Dedifferentiated amniotic fluid mesenchymal stem cell (primary cell): ENCODE measurements at regions not wholly inside any gene's neighbourhood (a gene's known extent, or its start where the extent isn't known, plus 50 kb on each side); places are given as distances from the start of the nearest gene placed in this dataset.
A peak's percentile ranks its signal among the peaks of the same experiment; 100 is the strongest.
"Not testable (repeated sequence)": the region's sequence is repeated elsewhere in the genome, so short reads cannot be mapped to it uniquely, and the experiment has no call there.

Source experiments
- DNase-seq: peaks from one replicate; pipeline ENCODE4 v3.0.0-alpha.2; 2016; ENCODE audit errors: extremely low spot score

DNA sequence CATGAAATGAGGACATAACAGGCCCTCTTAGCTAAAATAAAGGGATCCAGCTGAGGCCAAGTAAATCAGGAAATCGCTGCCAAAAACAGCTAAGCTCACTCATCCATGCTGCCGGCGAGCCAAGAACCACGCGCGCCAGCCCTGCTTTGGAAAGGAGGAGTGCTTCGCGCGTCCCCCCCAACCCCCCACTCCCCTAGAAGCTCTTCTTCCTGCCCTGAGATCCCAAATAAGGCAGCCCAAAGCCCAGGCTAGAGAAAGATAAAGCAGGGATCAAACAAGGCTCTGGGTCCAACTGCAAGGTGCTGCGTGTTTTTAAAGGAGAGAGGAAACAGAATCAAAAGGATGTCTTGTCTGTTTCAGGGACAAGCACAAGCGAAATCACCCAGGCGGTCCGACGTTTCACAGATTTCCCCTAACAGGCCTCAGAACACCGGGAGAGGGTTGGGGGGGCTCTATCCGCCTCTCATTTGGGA lies 168.3 kb upstream of the AUTS2 start:
- no peak for DNase-seq

DNA sequence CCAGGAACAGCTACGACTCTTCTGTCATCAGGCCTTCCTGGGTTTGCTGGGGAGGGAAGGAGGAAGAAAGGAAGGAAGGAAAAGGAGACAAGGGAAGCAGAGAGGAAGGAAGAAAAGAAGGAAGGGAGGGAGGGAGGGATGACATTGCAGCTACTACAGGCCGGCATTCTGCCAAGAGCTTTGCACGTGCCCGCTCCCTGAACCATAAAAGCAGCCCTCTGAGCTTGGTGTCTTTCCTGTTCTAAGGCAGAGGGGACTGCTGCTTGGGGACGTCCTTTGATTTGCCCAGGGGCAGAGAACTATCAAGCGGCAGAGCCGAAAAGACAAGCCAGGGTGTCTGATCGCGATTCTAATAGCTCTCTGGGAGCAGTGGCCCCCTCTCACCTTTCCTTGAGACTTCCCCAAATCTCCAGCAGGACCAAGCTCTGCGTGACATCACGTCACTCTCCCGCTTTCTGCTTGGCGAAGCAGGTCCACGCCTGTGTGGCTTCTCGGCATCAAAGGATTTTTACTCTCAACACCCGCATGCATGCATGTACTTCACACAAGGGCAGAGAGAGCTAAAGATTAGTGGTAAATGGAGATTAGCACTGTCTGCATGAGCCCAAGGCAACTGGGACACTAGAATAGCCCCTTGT lies 167.8 kb upstream of the AUTS2 start:
- DNase-seq: no peak

DNA sequence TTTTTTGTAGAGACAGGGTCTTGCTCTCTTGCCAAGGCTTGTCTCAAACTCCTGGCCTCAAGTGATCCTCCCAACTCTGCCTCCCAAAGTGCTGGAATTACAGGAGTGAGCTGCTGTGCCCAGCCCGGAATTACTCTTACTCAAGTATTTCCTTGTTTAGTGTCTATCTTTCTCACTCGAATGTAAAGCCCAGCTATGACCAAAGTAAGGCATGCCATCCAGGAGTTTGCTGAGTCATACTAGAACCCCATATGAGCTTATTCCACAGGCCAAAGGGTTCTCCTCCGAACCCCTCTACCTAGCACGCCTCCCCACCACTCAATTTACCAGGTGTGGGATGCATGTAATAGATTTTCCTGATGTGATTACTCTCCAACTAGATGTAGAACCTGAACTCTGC lies 166.6 kb upstream of the AUTS2 start:
- DNase-seq: no peak

DNA sequence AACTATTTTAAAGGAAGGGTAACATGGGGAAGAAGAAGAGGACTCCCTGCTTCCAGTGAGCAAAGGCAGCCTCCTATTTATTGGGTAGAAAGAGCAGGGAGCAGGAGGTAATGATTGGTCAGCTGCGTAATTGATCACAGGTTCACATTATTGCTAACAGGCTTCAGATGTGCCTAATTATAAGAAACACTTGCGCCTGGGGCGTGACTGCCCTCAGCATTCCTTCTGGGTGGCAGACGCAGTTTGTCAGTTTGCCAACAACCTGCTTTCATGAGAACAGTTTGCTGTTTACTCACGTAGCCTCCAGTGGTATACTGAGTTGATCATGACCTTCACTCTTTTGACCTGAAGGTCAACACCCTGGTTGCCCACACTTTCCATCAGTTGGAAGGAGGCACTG lies 166.0 kb upstream of the AUTS2 start:
- not testable (repeated sequence) for DNase-seq

DNA sequence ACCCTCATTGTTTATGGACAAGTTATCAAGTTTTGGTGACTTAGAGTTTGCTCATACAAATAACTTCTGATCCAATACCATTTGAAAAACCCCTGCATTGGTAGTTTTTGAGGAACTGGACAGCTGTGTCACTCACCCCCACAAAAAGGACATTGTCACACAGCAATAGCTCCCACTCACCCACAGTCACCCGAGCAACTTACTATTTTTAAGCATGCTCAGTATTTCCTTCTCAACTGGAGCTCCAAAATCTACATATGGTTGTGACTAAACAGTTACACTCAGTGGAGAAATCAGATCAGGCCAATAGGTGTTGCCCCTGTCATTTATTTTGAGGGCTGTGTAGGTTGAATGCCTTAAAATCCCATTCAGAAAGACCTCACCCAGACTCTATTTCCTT lies 165.2 kb upstream of the AUTS2 start:
- DNase-seq: no peak

DNA sequence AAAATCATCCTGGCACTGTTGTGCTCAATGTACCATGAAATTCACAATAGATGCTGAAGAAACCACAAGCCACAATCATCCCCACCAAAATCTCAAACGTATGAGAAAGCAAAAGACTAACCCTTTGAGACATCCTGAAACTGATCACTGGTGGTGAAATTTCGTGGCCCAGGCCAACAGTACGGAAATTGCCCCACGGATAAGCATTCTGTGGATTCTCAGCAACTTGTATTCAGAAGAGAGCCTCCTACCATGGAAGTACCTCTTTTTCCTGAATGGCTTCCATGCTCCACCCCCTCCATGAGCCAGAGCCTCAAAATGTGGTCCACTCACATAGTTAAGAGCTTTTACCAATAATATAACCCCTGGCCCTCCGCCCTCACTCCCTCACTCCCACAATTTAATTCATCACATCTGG lies 163.9 kb upstream of the AUTS2 start:
- peak; percentile 34 for DNase-seq

DNA sequence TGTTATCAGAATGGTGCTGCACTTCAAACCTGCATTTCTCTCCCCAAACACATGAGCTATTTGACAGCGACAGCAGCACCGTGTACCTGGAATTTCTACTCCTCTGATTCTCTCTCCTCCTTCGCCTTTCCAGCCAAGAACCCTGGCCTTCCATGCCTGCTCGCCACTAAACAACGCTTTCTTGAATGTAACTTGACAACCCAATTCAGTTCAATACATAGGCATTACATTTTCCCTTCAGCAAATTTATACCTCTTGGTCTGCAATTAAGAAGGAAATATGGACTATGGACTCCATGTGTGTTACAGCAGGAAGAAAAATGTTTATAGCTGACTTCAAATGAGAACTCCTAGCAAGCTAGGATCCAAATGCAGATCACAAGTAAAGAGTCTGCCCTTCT lies 162.6 kb upstream of the AUTS2 start:
- DNase-seq: no peak

DNA sequence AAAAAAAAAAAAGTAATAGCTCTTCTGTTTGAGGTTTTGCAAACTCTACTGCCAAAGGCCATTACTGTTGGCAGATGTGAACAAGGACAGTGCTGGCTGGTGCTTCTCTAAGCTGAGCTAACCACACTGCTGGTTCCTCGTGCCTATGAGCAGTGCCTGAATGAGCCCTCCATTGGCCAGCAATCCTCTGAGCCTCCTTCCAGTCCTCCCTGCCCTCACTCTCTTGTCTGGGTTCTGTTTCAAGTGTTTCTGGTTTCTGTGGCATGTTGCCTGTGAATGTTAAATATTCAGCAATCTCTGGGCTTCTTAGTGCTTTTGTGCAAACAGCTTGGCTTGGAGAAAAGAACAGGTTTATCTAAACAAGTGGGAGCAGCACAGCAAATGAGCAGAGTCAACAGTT lies 161.3 kb upstream of the AUTS2 start:
- DNase-seq: no peak

DNA sequence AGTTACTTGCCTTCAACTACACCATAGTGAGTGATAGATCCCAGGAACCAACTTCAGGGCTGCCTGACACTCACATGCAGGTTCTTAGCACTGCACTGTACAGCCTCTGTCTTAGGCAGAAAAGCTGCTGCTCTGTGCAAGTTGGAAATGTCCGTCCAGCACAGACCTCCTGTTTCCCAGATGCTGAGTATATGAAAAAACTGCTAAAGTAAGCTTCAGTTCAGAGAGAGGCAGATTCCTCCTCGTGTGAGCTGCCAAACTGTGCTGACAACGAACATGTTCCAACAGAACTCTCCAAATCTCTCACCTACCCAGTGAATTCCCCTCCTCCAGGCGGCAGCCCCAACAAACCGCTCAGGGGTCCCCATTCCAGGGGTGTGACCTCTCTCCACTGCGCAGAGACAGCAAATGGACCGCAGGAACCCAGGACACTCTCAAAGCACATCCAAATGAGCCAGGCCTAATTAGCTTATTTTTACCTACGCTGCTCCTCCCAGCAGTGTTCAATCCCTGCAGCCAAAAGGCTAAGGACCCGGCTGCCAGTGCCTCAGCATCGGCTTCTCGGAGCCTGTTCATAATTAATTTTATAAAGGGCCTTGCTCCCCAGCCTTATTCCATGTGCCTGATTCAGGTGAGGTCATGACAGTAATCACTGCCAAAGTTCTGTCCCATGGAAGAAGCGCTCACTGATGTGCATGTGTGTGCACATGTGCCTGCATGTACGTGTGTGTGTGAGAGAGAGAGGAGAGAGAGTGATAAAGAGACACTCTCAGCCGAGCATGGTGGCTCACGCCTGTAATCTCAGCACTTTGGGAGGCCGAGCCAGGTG lies 159.5 kb upstream of the AUTS2 start:
- DNase-seq: no peak

DNA sequence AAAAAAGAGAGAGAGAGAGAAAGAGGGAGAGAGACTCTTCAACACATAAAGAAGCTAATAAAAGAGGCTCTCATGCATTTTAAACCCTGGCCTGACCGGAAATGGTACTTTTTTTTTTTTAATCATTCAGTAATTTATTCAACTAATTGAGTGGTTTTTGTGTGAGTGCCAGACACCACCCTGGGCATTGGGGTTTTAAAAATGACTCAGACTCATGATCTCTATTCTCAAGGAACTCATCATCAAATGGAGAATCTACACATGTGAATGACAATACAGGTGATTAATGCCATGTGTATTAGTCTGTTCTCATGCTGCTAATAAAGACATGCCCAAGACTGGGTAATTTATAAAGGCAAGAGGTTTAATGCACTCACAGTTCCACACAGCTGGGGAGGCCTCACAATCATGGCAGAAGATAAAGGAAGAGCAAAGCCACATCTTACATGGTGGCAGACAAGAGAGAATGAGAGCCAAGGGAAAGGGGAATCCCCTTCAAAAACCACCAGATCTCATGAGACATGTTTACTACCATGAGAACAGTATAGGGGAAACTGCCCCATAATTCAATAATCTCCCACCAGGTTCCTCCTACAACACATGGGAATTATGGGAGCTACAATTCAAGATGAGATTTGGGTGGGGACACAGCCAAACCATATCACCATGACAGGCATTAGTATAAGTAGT lies 158.5 kb upstream of the AUTS2 start:
- no peak for DNase-seq

DNA sequence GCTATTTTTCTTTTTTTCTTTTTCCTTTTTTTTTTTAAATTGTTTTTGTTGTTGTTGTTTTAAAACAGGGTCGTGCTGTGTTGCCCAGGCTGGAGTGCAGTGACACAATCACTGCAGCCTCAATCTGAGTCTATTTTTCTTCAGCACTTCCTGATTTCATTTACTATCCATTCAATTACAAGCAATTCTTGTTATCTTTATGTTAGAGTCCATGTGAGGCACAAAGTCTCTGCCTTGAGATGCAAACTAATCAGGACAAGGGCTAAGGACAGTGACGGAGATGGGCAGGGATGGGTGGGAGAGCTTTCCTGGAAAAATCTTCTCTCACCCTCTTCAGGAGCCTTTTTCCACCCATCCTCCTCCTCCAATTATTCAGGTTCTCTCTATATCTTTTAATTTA lies 157.3 kb upstream of the AUTS2 start:
- DNase-seq: no peak

DNA sequence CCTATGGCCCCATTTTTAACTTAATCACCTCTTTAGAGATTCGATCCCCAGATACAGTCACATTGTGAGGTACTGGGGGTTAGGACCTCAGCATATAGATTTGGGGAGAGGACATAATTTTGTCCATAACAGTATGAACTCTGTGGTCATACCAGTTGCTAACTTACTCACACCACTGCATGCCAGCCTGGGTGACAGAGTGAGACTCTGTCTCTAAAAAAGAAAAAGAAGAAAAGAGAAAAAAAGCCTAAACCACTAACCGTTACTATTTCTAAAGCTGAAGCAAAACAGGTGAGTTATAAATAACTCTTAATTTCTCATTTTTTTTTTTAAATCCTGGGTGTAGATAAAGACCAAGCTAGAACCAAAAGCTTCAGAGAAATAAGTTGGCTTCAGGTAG lies 155.1 kb upstream of the AUTS2 start:
- no peak for DNase-seq

DNA sequence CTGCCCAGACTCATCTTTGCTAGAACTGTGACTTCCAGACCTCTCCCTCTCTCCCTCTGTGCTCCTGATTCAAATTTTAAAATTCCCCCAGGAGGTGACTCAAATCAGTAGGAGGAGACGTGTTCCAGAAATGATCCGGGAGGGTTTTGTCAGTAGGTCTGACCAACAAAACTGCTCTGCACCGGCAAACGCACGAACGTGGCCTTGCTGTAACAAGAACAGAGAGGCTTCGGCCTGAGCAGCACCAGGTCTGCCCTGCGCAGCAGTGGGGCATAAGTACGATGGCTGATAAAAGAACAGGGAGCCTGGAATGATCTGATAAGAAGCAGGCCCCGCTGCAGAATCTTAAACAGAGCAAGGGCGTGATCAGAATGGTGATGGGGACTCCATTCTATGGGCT lies 152.7 kb upstream of the AUTS2 start:
- no peak for DNase-seq

DNA sequence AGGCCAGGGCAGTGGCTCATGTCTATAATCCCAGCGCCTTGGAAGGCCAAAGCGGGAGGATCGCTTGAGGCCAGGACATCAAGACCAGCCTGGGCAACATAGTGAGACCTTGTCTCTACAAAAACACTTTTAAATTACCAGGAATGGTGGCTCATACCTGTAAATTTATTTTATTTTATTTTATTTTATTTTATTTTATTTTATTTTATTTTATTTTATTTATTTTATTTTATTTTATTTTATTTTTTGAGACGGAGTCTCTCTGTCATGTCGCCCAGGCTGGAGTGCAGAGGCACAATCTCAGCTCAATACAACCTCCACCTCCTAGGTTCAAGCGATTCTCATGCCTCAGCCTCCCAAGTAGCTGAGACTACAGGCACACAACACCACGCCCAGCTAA lies 152.1 kb upstream of the AUTS2 start:
- not testable (repeated sequence) for DNase-seq

DNA sequence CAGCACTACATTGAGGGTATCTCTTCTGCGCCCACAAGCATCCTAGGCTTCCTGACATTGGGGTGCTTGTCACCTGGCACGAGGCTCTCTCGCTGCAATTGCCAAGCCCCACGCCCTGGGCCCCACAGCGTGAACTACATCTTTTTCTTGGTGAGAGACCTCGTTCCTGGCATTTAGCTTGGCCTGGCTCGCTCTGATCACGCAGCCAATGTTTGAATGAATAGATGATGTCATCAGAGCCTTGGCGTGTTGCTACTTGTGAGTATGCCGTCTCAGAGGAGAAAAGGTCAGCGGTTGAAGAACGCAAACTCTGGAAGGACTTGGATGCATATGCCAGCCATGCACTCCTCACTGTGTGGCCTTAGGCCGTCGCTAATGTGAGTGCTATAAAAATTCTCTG lies 150.2 kb upstream of the AUTS2 start:
- no peak for DNase-seq

DNA sequence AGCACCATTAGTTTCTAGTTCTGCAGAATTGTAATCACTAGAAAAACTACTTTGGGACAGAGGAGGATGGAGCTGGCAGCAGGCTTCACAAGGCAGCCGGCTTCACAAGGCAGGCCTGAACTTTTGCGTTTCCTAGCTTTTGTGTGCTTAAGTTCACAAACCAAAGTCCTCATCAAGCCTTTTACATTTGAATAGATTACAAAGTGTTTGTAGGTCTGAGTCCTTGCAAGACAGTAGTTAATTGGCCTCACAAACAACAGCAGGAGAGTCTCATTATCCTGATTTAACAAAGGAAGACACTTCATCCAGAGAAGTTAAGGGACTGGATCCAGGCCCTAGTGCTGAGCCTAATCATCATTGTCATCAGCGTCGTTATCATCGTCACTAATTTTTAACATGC lies 147.8 kb upstream of the AUTS2 start:
- no peak for DNase-seq

DNA sequence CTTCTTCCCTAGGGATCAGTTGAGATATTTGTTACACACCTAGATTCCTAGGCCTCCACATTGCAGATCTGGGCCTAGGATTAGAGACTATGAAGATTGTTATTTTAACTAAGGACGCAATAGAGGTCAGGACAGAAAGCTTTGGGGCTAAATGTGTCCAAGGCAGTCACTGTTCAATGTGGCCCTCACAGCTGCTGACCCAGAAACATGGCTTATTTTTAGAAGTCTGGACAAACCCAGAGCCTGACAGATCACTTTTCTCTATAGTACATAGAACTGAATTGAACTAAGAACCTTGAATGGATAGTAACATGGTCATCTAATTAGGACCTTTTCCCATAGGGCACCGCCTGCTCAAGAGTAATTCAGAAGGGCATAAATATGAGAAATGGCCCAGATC lies 146.6 kb upstream of the AUTS2 start:
- no peak for DNase-seq

DNA sequence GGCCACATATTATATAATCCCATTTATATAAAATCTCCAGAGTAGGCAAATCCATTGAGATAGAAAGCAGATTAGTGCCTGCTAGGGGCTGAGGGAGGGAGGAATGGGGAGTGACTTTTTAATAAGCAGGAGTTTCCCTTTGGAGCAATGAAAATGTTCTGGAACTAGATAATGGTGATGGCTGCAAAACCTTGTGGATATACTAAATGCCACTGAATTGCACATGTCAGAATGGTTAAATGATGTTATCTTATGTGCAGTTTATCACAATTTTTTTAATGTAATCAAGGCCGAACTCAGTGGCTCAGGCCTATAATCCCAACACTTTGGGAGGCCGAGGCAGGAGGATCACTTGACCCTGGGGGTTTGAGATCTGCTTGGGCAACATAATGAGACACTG lies 145.5 kb upstream of the AUTS2 start:
- no peak for DNase-seq

DNA sequence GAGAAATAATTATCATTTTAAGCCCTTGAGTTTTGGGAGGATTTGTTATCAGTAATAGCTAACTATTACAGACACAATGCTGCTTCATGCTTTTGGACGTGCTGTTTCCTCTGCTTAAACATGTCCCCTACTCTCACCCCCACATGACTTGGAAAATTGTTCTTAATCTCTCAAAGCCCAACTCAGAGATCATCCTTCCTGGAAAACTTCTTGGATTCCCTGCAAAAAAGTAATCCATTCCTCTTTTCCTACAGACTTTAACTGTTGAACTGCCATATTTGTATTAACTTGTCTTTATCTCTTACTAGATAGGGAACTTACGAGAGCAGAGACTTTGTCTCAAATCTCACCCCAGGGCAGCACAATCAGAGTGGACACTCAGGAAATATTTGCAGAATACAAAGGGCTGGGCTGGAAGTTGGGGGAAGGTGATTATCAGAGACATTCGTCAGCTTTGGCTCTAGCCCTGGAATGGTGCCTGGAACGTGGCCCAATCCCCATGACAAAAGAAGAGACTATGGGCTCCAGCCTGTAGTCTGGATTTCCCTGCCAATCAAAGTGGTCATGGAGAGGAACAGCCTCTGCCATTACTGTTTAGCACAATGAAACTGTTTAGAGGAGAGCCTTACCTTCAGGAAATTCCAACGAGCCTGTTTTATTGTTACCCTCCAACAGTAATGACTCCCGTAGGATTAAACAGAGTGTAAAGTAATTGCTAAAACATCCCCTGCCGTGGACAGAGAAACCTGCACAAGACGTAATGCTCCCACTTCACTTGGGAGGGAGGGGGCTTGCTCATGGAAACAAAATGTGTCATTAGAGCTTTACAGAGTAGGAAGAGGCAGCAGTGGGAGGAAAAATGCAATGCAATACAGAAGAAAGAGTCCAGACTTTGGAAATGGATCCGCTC lies 140.4 kb upstream of the AUTS2 start:
- DNase-seq: peak; percentile 19

DNA sequence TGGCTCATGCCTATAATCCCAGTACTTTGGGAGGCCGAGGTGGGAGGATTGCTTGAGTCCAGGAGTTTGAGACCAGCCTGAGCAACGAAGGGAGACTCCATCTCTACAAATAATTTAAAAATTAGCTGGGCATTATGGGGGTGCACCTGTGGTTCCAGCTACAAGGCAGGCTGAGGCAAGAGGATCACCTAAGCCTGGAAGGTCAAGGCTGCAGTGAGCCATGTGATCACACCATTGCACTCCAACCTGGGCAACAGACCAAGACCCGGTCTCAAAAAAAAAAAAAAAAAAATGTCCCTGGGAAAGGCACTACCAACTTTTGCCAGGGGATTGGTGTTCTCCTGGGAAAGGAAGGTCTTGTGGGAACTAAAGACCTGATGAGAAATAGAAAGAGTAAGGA lies 134.2 kb upstream of the AUTS2 start:
- no peak for DNase-seq

DNA sequence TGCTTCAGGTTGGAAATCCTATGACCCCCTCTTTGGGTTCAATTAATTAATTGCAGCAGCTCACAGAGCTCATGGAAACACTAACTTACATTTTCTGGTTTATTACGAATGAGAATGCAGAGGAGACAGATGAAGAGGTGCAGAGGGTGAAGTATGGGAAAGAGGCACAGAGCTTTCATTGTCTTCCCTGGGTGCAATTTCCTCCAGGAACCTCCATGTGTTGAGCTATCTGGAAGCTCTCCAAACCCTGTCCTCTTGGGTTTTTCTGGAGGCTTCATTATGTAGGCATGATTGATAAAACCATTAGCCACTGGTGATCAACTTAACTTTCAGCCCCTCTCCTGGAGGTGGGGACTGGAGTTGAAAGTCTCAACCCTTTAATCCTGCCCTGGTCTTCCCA lies 133.0 kb upstream of the AUTS2 start:
- no peak for DNase-seq

DNA sequence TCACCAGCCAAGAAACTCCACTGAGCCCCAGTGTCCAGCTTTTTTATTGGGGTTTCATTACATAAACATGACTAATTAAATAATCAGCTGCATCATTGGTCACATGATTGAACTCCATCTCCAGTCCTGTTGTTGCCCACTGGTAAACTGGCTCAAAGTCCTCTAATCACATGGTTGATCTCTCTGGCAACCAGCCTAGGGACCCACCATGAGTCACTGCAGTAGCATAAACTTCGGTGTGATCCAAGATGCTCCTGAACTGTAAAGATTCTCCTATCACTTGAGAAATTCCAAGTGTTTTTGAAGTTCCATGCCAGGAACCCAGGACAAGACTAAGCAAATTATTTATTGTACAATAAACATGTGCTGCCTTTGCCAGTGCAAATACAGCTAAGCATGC lies 130.4 kb upstream of the AUTS2 start:
- no peak for DNase-seq
